Colonic mucosa (tissue), 4 donors: ENCODE measurements at regions not wholly inside any gene's neighbourhood (a gene's known extent, or its start where the extent isn't known, plus 50 kb on each side); places are given as distances from the start of the nearest gene placed in this dataset.

Experiments used
- DNase-seq: peaks from one replicate; pipeline ENCODE4 v3.0.0-alpha.2; 2020
- H3K27ac ChIP-seq: fragments of 200-600 bp; one replicate; pipeline ENCODE4 v1.8.0; 2021
- H3K27me3 ChIP-seq: fragments of 200-600 bp; one replicate; pipeline ENCODE4 v1.8.0; 2021
- H3K36me3 ChIP-seq: fragments of 200-600 bp; one replicate; pipeline ENCODE4 v1.8.0; 2021
- H3K4me1 ChIP-seq: fragments of 200-600 bp; one replicate; pipeline ENCODE4 v1.8.0; 2021; ENCODE audit warnings: mild to moderate bottlenecking
- H3K4me3 ChIP-seq: fragments of 200-600 bp; one replicate; pipeline ENCODE4 v1.8.0; 2021
- H3K9ac ChIP-seq, 2 donors: one replicate each; pipeline ENCODE4 v1.7.0; 2013; ENCODE audit warnings: control low read depth in 2 of 2, low read depth in 2 of 2, low read length in 2 of 2
- H3K9me3 ChIP-seq: fragments of 200-600 bp; one replicate; pipeline ENCODE4 v1.8.0; 2021
- CTCF ChIP-seq: fragments of 200-600 bp; IDR thresholded peaks from one replicate; pipeline ENCODE4 v1.8.0; 2022; ENCODE audit warnings: antibody characterized with exemption, mild to moderate bottlenecking
- intact Hi-C: fragments of 100-400 bp; cut with DNase I; formaldehyde crosslinking; loops from one replicate; pipeline ENCODE4 v1.14.1; 2022
- donor health status: healthy.
- donor health status: DM: no; HTN: no; CAD: no.
- donor health status: DM: no; HTN: no; CAD: no.

GRCh38 chr5:154546719-154547118 lies 68.7 kb upstream of the HAND1 start:
- Histone ChIP-seq H3K4me3 (no peak overlapping the region), H3K36me3 (no peaks in the 10 kb centered on the region), H3K27ac (no peak overlapping the region), H3K9me3 (no peaks in the 10 kb centered on the region), H3K4me1 (no peaks in the 10 kb centered on the region), H3K27me3 (no peaks in the 10 kb centered on the region), H3K9ac (no peak overlapping the region)
- DNase-seq: no peak
- no peak for TF ChIP-seq CTCF
- intact Hi-C loops: no loop called here

GRCh38 chr5:154544646-154545045 lies 66.6 kb upstream of the HAND1 start:
- Histone ChIP-seq H3K9me3 (no peaks in the 10 kb centered on the region), H3K9ac (no peak overlapping the region), H3K27ac (no peak overlapping the region), H3K4me1 (no peaks in the 10 kb centered on the region), H3K27me3 (no peaks in the 10 kb centered on the region), H3K36me3 (no peaks in the 10 kb centered on the region), H3K4me3 (no peak overlapping the region)
- DNase-seq: no peak
- intact Hi-C loops: no loop called here
- TF ChIP-seq CTCF: no peak

GRCh38 chr5:154543380-154543779 lies 65.4 kb upstream of the HAND1 start:
- Histone ChIP-seq H3K27ac (no peak overlapping the region), H3K27me3 (no peaks in the 10 kb centered on the region), H3K36me3 (no peaks in the 10 kb centered on the region), H3K9me3 (no peaks in the 10 kb centered on the region), H3K4me3 (no peak overlapping the region), H3K9ac (no peak overlapping the region), H3K4me1 (no peaks in the 10 kb centered on the region)
- intact Hi-C loops: no loop called here
- DNase-seq: no peak
- TF ChIP-seq CTCF: no peak

GRCh38 chr5:154542581-154542980 lies 64.6 kb upstream of the HAND1 start:
- Histone ChIP-seq H3K4me3 (no peak overlapping the region), H3K27ac (no peak overlapping the region), H3K9me3 (no peaks in the 10 kb centered on the region), H3K4me1 (no peaks in the 10 kb centered on the region), H3K9ac (no peak overlapping the region), H3K27me3 (no peaks in the 10 kb centered on the region), H3K36me3 (no peaks in the 10 kb centered on the region)
- DNase-seq: no peak
- TF ChIP-seq CTCF: no peak
- intact Hi-C loops: no loop called here

- Histone ChIP-seq H3K4me3 (no peak overlapping the region), H3K36me3 (no peaks in the 10 kb centered on the region), H3K9me3 (no peaks in the 10 kb centered on the region), H3K9ac (no peak overlapping the region), H3K27ac (no peak overlapping the region), H3K27me3 (no peaks in the 10 kb centered on the region), H3K4me1 (no peaks in the 10 kb centered on the region)
- DNase-seq: no peak
- TF ChIP-seq CTCF: no peak
- intact Hi-C loops: no loop called here
Observed at GRCh38 chr5:154542000-154542399, 64.0 kb upstream of the HAND1 start.

GRCh38 chr5:154541553-154541952 lies 63.5 kb upstream of the HAND1 start:
- intact Hi-C loops: no loop called here
- no peak overlapping the region for H3K4me3 ChIP-seq
- H3K27me3 ChIP-seq: no peaks in the 10 kb centered on the region
- H3K4me1 ChIP-seq: no peaks in the 10 kb centered on the region
- no peak for DNase-seq
- no peaks in the 10 kb centered on the region for H3K36me3 ChIP-seq
- TF ChIP-seq CTCF: no peak
- H3K9ac ChIP-seq: no peak overlapping the region
- H3K27ac ChIP-seq: no peak overlapping the region
- H3K9me3 ChIP-seq: no peaks in the 10 kb centered on the region
